ENCODE measurements at regions not wholly inside any gene's neighbourhood (a gene's known extent, or its start where the extent isn't known, plus 50 kb on each side); places are given as distances from the start of the nearest gene placed in this dataset.

GRCh38 chr17:72359274-72359673 lies 238.5 kb downstream of the SOX9 start:
- H3K27ac Mint-ChIP-seq (ENCODE audit: unreplicated experiment), result no peak overlapping the region

DNA sequence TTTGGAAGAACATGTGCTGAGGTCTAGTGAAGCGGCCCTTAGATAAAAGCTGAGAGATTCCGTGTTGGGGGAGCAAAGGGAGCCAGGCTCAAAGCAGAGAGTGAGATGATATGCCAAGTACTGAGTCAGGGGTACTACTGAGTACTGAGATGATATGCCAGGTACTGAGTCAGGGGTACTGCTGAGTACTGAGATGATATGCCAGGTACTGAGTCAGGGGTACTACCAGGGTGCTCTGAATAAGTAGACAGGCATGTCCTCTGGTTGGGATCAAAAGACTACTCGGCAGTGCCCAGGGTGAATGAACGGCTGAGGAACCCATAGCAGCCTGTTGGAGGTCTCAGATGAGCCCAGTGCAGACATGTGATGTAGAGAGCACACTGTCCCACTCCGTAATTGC lies 239.0 kb downstream of the SOX9 start:
- Histone ChIP-seq H3K9me3 (peaks cover 4% of the 10 kb centered on the region; the same call in 1 of the 2 replicates), H3K27me3 (replicated peaks; ENCODE audit: control insufficient read depth, insufficient read depth, low read length) (no peaks in the 10 kb centered on the region), H3K4me1 (0 out of 2 replicates have a peak, but pooled peaks cover 3% of the 10 kb centered on the region), H3K4me3 (ENCODE audit: low read depth, low read length) (no peak overlapping the region), H3K36me3 (ENCODE audit: control insufficient read depth, insufficient read depth, low read length) (no peaks in the 10 kb centered on the region)
- Mint-ChIP-seq H3K27ac (ENCODE audit: unreplicated experiment) (no peak overlapping the region), H3K4me3 (ENCODE audit: unreplicated experiment) (no peak overlapping the region), H3K9me3 (ENCODE audit: unreplicated experiment) (no peaks in the 10 kb centered on the region), H3K36me3 (ENCODE audit: insufficient read depth, unreplicated experiment) (no peaks in the 10 kb centered on the region), H3K4me1 (ENCODE audit: low read depth, unreplicated experiment) (peaks cover 7% of the 10 kb centered on the region), H3K27me3 (ENCODE audit: insufficient read depth, unreplicated experiment) (no peaks in the 10 kb centered on the region)
- TF ChIP-seq CTCF (IDR thresholded peaks at IDR 0.05; ENCODE audit: insufficient read depth in 1 of 2, low read depth in 1 of 2, low read length in 1 of 2, severe bottlenecking in 1 of 2, unreplicated experiment in 1 of 2), result no peak
- no peak for DNase-seq
- ChIA-PET POLR2A (no interaction called here), CTCF (no interaction called here)
- intact Hi-C loops (cut with micrococcal nuclease; ENCODE audit: unreplicated experiment), result no loop called here
- no TSS peak for BruUV-seq (replicated peaks)

More at GRCh38 chr17:72359274-72359673, 238.5 kb downstream of the SOX9 start:
- intact Hi-C loops (cut with micrococcal nuclease; ENCODE audit: unreplicated experiment), result no loop called here
- ChIA-PET CTCF (no interaction called here), POLR2A (no interaction called here)
- Mint-ChIP-seq H3K27me3 (ENCODE audit: insufficient read depth, unreplicated experiment) (no peaks in the 10 kb centered on the region), H3K9me3 (ENCODE audit: unreplicated experiment) (peaks cover 4% of the 10 kb centered on the region), H3K4me3 (ENCODE audit: unreplicated experiment) (no peak overlapping the region), H3K4me1 (ENCODE audit: low read depth, unreplicated experiment) (peaks cover 7% of the 10 kb centered on the region), H3K36me3 (ENCODE audit: insufficient read depth, unreplicated experiment) (no peaks in the 10 kb centered on the region)
- TF ChIP-seq CTCF (IDR thresholded peaks at IDR 0.05; ENCODE audit: insufficient read depth in 1 of 2, low read depth in 1 of 2, low read length in 1 of 2, severe bottlenecking in 1 of 2, unreplicated experiment in 1 of 2), result no peak
- H3K4me1 ChIP-seq, result 0 out of 2 replicates have a peak, but pooled peaks cover 3% of the 10 kb centered on the region
- H3K9me3 ChIP-seq, result peaks cover 4% of the 10 kb centered on the region; the same call in 1 of the 2 replicates
- H3K27me3 ChIP-seq (replicated peaks; ENCODE audit: control insufficient read depth, insufficient read depth, low read length), result no peaks in the 10 kb centered on the region
- no peak for DNase-seq
- no TSS peak for BruUV-seq (replicated peaks)
- H3K4me3 ChIP-seq (ENCODE audit: low read depth, low read length), result no peak overlapping the region
- H3K36me3 ChIP-seq (ENCODE audit: control insufficient read depth, insufficient read depth, low read length), result no peaks in the 10 kb centered on the region

DNA sequence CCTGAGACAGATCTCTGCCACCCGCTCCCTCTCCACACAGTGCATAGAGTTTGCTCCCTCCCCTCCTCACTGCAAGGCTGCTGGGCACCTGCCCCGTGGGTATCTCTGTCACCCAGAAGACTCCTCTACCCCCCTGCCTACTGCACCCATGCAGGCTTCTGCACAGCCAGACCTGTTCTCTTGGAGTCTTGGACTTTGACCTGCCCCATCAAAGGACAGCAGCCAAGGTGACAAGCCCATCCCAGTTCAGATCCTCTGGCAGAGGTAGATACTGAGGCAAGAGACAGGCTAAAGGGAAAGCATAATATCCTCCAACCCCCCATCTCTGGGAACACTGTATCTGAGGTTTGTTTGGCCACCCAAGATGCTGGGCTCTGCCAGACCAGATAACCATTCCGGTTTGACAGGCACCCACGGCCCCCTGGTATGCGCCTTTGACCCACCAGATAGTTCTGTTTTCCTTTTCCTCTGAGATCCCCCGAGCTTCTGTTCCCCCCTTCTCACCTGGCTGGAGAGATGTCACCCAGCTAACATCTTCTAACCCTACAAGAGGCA lies 239.6 kb downstream of the SOX9 start:
- TF ChIP-seq CTCF (IDR thresholded peaks at IDR 0.05; ENCODE audit: insufficient read depth in 1 of 2, low read depth in 1 of 2, low read length in 1 of 2, severe bottlenecking in 1 of 2, unreplicated experiment in 1 of 2), result no peak
- ChIA-PET CTCF (no interaction called here), POLR2A (no interaction called here)
- H3K36me3 Mint-ChIP-seq (ENCODE audit: insufficient read depth, unreplicated experiment), result no peaks in the 10 kb centered on the region
- H3K4me1 ChIP-seq, result 0 out of 2 replicates have a peak, but pooled peaks cover 3% of the 10 kb centered on the region
- no peaks in the 10 kb centered on the region for H3K9me3 Mint-ChIP-seq (ENCODE audit: unreplicated experiment)
- BruUV-seq (replicated peaks), result no TSS peak
- H3K27me3 Mint-ChIP-seq (ENCODE audit: insufficient read depth, unreplicated experiment), result no peaks in the 10 kb centered on the region
- no peak for DNase-seq
- H3K4me1 Mint-ChIP-seq (ENCODE audit: low read depth, unreplicated experiment), result peaks cover 7% of the 10 kb centered on the region
- H3K27me3 ChIP-seq (replicated peaks; ENCODE audit: control insufficient read depth, insufficient read depth, low read length), result no peaks in the 10 kb centered on the region
- no peaks in the 10 kb centered on the region for H3K36me3 ChIP-seq (ENCODE audit: control insufficient read depth, insufficient read depth, low read length)
- H3K9me3 ChIP-seq, result peaks cover 4% of the 10 kb centered on the region; the same call in 1 of the 2 replicates
- intact Hi-C loops (cut with micrococcal nuclease; ENCODE audit: unreplicated experiment), result no loop called here
- H3K27ac Mint-ChIP-seq (ENCODE audit: unreplicated experiment), result no peak overlapping the region
- no peak overlapping the region for H3K4me3 Mint-ChIP-seq (ENCODE audit: unreplicated experiment)
- H3K4me3 ChIP-seq (ENCODE audit: low read depth, low read length), result no peak overlapping the region

Measured in Caco-2 (cell line).